AG10803 (cell line): ENCODE measurements at regions not wholly inside any gene's neighbourhood (a gene's known extent, or its start where the extent isn't known, plus 50 kb on each side); places are given as distances from the start of the nearest gene placed in this dataset.

Experiments
- DNase-seq: peaks from one replicate; pipeline ENCODE4 v3.0.0; 2010; ENCODE audit warnings: low read depth
- H3K4me3 ChIP-seq: 2 replicates; pipeline ENCODE4 v1.5.1; 2011; ENCODE audit warnings: mild to moderate bottlenecking, low read length, control low read depth
- CTCF ChIP-seq: conservative IDR thresholded peaks from 2 replicates; pipeline ENCODE4 v1.5.1; 2011; ENCODE audit warnings: mild to moderate bottlenecking, low read length, control low read depth, inconsistent platforms

GRCh38 chr9:78856781-78857180 lies 559.9 kb downstream of the PSAT1 start:
- no peak overlapping the region for H3K4me3 ChIP-seq
- DNase-seq: no peak

GRCh38 chr9:78857373-78858225 lies 560.7 kb downstream of the PSAT1 start:
- TF ChIP-seq CTCF: no peak
- no peak for DNase-seq
- no peak overlapping the region for H3K4me3 ChIP-seq

More at GRCh38 chr9:78856781-78857180, 559.9 kb downstream of the PSAT1 start:
- TF ChIP-seq CTCF: no peak

- no peak for DNase-seq
- no peak for TF ChIP-seq CTCF
- no peak overlapping the region for H3K4me3 ChIP-seq
These were observed 561.3 kb downstream of the PSAT1 start for GRCh38 chr9:78858266-78858665.

- no peak overlapping the region for H3K4me3 ChIP-seq
- peak; percentile 86 for DNase-seq
- peak; percentile 36 for TF ChIP-seq CTCF
These were observed 564.0 kb downstream of the PSAT1 start for GRCh38 chr9:78860801-78861475.

- no peak for TF ChIP-seq CTCF
- DNase-seq: no peak
- no peak overlapping the region for H3K4me3 ChIP-seq
These were observed 566.6 kb downstream of the PSAT1 start for GRCh38 chr9:78863531-78863930.

- no peak for TF ChIP-seq CTCF
- no peak for DNase-seq
- no peak overlapping the region for H3K4me3 ChIP-seq
These were observed 568.8 kb downstream of the PSAT1 start for GRCh38 chr9:78865737-78866136.
